ENCODE measurements at regions not wholly inside any gene's neighbourhood (a gene's known extent, or its start where the extent isn't known, plus 50 kb on each side); places are given as distances from the start of the nearest gene placed in this dataset.

- Histone ChIP-seq H3K36me3 (ENCODE audit: control insufficient read depth, insufficient read depth, low read length) (no peaks in the 10 kb centered on the region), H3K4me3 (ENCODE audit: low read depth, low read length) (no peak overlapping the region), H3K9me3 (no peaks in the 10 kb centered on the region), H3K4me1 (no peaks in the 10 kb centered on the region), H3K27me3 (replicated peaks; ENCODE audit: control insufficient read depth, insufficient read depth, low read length) (no peaks in the 10 kb centered on the region)
- Mint-ChIP-seq H3K27me3 (ENCODE audit: insufficient read depth, unreplicated experiment) (no peaks in the 10 kb centered on the region), H3K4me3 (ENCODE audit: unreplicated experiment) (no peak overlapping the region), H3K36me3 (ENCODE audit: insufficient read depth, unreplicated experiment) (no peaks in the 10 kb centered on the region), H3K9me3 (ENCODE audit: unreplicated experiment) (no peaks in the 10 kb centered on the region), H3K27ac (ENCODE audit: unreplicated experiment) (no peak overlapping the region), H3K4me1 (ENCODE audit: low read depth, unreplicated experiment) (no peaks in the 10 kb centered on the region)
- ChIA-PET CTCF (no interaction called here), POLR2A (no interaction called here)
- intact Hi-C loops (cut with micrococcal nuclease; ENCODE audit: unreplicated experiment) = no loop called here
- no peak for DNase-seq
- peak in 1 of 2 experiments; percentile 11 for TF ChIP-seq CTCF (IDR thresholded peaks at IDR 0.05; ENCODE audit: insufficient read depth in 1 of 2, low read depth in 1 of 2, low read length in 1 of 2, severe bottlenecking in 1 of 2, unreplicated experiment in 1 of 2)
- BruUV-seq (replicated peaks) = no TSS peak
Observed at GRCh38 chr7:84614821-84615501, 420.4 kb upstream of the SEMA3A start.

- ChIA-PET CTCF (no interaction called here), POLR2A (no interaction called here)
- no peak for TF ChIP-seq CTCF (IDR thresholded peaks at IDR 0.05; ENCODE audit: insufficient read depth in 1 of 2, low read depth in 1 of 2, low read length in 1 of 2, severe bottlenecking in 1 of 2, unreplicated experiment in 1 of 2)
- H3K27ac Mint-ChIP-seq (ENCODE audit: unreplicated experiment) = no peak overlapping the region
- peaks cover 2% of the 10 kb centered on the region for H3K27me3 Mint-ChIP-seq (ENCODE audit: insufficient read depth, unreplicated experiment)
- H3K36me3 Mint-ChIP-seq (ENCODE audit: insufficient read depth, unreplicated experiment) = no peaks in the 10 kb centered on the region
- Histone ChIP-seq H3K4me3 (ENCODE audit: low read depth, low read length) (no peak overlapping the region), H3K36me3 (ENCODE audit: control insufficient read depth, insufficient read depth, low read length) (no peaks in the 10 kb centered on the region), H3K27me3 (replicated peaks; ENCODE audit: control insufficient read depth, insufficient read depth, low read length) (no peaks in the 10 kb centered on the region), H3K4me1 (no peaks in the 10 kb centered on the region), H3K9me3 (no peaks in the 10 kb centered on the region)
- no peak overlapping the region for H3K4me3 Mint-ChIP-seq (ENCODE audit: unreplicated experiment)
- BruUV-seq (replicated peaks) = no TSS peak
- DNase-seq = no peak
- intact Hi-C loops (cut with micrococcal nuclease; ENCODE audit: unreplicated experiment) = no loop called here
- H3K4me1 Mint-ChIP-seq (ENCODE audit: low read depth, unreplicated experiment) = no peaks in the 10 kb centered on the region
- no peaks in the 10 kb centered on the region for H3K9me3 Mint-ChIP-seq (ENCODE audit: unreplicated experiment)
Observed at GRCh38 chr7:84612981-84613681, 418.5 kb upstream of the SEMA3A start.

GRCh38 chr7:84611391-84611790 lies 416.8 kb upstream of the SEMA3A start:
- no peak overlapping the region for H3K4me3 Mint-ChIP-seq (ENCODE audit: unreplicated experiment)
- BruUV-seq (replicated peaks) = no TSS peak
- H3K9me3 ChIP-seq = no peaks in the 10 kb centered on the region
- TF ChIP-seq CTCF (IDR thresholded peaks at IDR 0.05; ENCODE audit: insufficient read depth in 1 of 2, low read depth in 1 of 2, low read length in 1 of 2, severe bottlenecking in 1 of 2, unreplicated experiment in 1 of 2) = no peak
- H3K4me1 Mint-ChIP-seq (ENCODE audit: low read depth, unreplicated experiment) = no peaks in the 10 kb centered on the region
- no peak overlapping the region for H3K4me3 ChIP-seq (ENCODE audit: low read depth, low read length)
- no peaks in the 10 kb centered on the region for H3K36me3 ChIP-seq (ENCODE audit: control insufficient read depth, insufficient read depth, low read length)
- ChIA-PET CTCF (no interaction called here), POLR2A (no interaction called here)
- no peaks in the 10 kb centered on the region for H3K36me3 Mint-ChIP-seq (ENCODE audit: insufficient read depth, unreplicated experiment)
- no peaks in the 10 kb centered on the region for H3K4me1 ChIP-seq
- H3K27ac Mint-ChIP-seq (ENCODE audit: unreplicated experiment) = no peak overlapping the region
- no peak for DNase-seq
- peaks cover 2% of the 10 kb centered on the region for H3K27me3 Mint-ChIP-seq (ENCODE audit: insufficient read depth, unreplicated experiment)
- intact Hi-C loops (cut with micrococcal nuclease; ENCODE audit: unreplicated experiment) = no loop called here
- no peaks in the 10 kb centered on the region for H3K9me3 Mint-ChIP-seq (ENCODE audit: unreplicated experiment)
- H3K27me3 ChIP-seq (replicated peaks; ENCODE audit: control insufficient read depth, insufficient read depth, low read length) = no peaks in the 10 kb centered on the region

All from Caco-2 (cell line).